Sigmoid colon (tissue), 6 donors: ENCODE measurements at regions not wholly inside any gene's neighbourhood (a gene's known extent, or its start where the extent isn't known, plus 50 kb on each side); places are given as distances from the start of the nearest gene placed in this dataset.

ENCODE experiments used
- DNase-seq: peaks from one replicate; pipeline ENCODE4 v3.0.0-alpha.2; 2019
- H3K27ac ChIP-seq, 4 donors: fragments of 200-600 bp; sonication (generic); one replicate each; pipeline ENCODE4 v1.5.1; 2016 to 2019; ENCODE audit warnings: mild to moderate bottlenecking in 1 of 4
- H3K27me3 ChIP-seq, 3 donors: fragments of 200-600 bp; sonication (generic); one replicate each; pipeline ENCODE4 v1.5.1; 2019; ENCODE audit warnings: mild to moderate bottlenecking in 1 of 3
- H3K36me3 ChIP-seq, 4 donors: fragments of 200-600 bp; sonication (generic); one replicate each; pipeline ENCODE4 v1.5.1; 2016 to 2019
- H3K4me1 ChIP-seq, 4 donors: fragments of 200-600 bp; sonication (generic); one replicate each; pipeline ENCODE4 v1.5.1; 2017 to 2019
- H3K4me3 ChIP-seq, 4 donors: fragments of 200-600 bp; sonication (generic); one replicate each; pipeline ENCODE4 v1.5.1; 2017 to 2019; ENCODE audit warnings: mild to moderate bottlenecking in 2 of 4, moderate library complexity in 1 of 4
- H3K9me3 ChIP-seq, 4 donors: fragments of 200-600 bp in 3 of 4; sonication (generic) in 3 of 4; one replicate each; pipeline versions ENCODE4 v1.5.1 to v1.6.1; 2013 to 2019
- CTCF ChIP-seq, 4 experiments: fragments of 450-650 bp in 3 of 4; fragments of 200-600 bp in 1 of 4; IDR thresholded peaks; one replicate each; pipeline ENCODE4 v1.5.1; 2016 to 2019; ENCODE audit warnings: antibody characterized with exemption in 4 of 4, mild to moderate bottlenecking in 3 of 4, moderate library complexity in 2 of 4
- EP300 ChIP-seq, 4 donors: sonication (generic); formaldehyde crosslinking; IDR thresholded peaks; one replicate each; pipeline ENCODE4 v1.6.1; 2017; ENCODE audit warnings: antibody characterized with exemption in 4 of 4
- POLR2A ChIP-seq, 2 donors: fragments of 450-650 bp; IDR thresholded peaks; one replicate each; pipeline ENCODE4 v1.6.1; 2016; ENCODE audit warnings: antibody characterized with exemption in 2 of 2, mild to moderate bottlenecking in 2 of 2, moderate library complexity in 2 of 2
- POLR2AphosphoS5 ChIP-seq, 4 donors: sonication (generic); formaldehyde crosslinking; IDR thresholded peaks; one replicate each; pipeline ENCODE4 v1.6.1; 2017; ENCODE audit warnings: antibody characterized with exemption in 4 of 4
- WGBS, 2 donors: extraction: QIAGEN DNeasy Blood & Tissue Kit; methylation state at CpG; one replicate each; pipeline ENCODE4 v1.1.7; 2013; 5-methylcytosine and 5-hydroxymethylcytosine counted together
- intact Hi-C: fragments of 100-400 bp; cut with DNase I; formaldehyde crosslinking; loops from one replicate; pipeline ENCODE4 v1.15.1; 2023
- donor health status: healthy with polysubstance abuse.
- donor health status: healthy.

- Histone ChIP-seq H3K27me3 (no peaks in the 10 kb centered on the region), H3K4me1 (no peaks in the 10 kb centered on the region), H3K4me3 (no peak overlapping the region), H3K9me3 (no peaks in the 10 kb centered on the region), H3K27ac (no peak overlapping the region), H3K36me3 (no peaks in the 10 kb centered on the region)
- 46 to 54% methylated on average over 2 of the region's 2 CpGs for WGBS, 2 donors
- no peak for DNase-seq
- TF ChIP-seq EP300 (IDR thresholded peaks at IDR 0.05) (no peak), POLR2AphosphoS5 (IDR thresholded peaks at IDR 0.05) (no peak), POLR2A (IDR thresholded peaks at IDR 0.05) (no peak), CTCF (IDR thresholded peaks at IDR 0.05) (no peak)
- intact Hi-C loops = no loop called here
Measured at GRCh38 chr12:126419131-126419530, 1353.9 kb downstream of the AACS start.

DNA sequence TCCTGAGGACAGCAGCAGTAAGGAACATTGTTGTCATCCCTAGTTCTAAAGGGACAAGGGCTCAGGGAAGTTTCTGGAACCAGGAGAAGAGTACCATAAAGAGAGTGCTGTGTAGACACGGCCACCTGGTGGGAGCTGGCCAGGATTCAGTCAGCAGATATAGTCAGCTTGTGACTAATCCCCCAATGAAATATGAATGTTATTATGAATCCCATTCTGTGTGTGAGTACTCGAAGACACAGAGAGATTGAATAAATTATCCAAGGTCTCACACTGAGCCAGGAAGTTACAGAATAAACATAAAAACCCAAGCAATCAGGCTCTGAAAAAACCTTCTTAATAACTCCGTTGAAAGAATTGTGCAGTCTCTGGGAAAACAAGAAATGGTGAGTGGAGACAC lies 1359.5 kb downstream of the AACS start:
- WGBS, 2 donors = 63 to 67% methylated on average over 3 of the region's 3 CpGs

DNA sequence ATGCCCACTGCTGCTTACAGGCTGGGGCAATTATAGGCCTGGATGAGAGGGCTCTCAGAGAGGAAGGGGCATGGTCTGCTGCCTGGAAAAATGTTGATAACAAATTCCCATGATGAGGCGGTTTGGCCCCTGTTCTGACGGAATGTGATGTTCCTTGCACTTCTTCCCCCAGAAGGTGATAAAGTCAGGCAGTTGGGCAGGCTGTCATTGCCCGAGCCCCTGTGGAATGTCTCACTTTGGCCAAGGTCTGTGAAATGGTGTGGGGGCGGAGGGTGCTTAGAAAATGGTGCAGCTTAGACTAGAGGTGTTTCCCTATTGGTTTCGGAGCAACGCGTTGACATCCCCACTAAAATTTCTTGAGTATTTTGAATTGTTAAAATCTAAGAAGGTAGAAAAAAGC lies 1360.0 kb downstream of the AACS start:
- Histone ChIP-seq H3K27ac (no peak overlapping the region), H3K4me1 (no peaks in the 10 kb centered on the region), H3K4me3 (no peak overlapping the region), H3K9me3 (no peaks in the 10 kb centered on the region), H3K36me3 (no peaks in the 10 kb centered on the region), H3K27me3 (no peaks in the 10 kb centered on the region)
- 80 to 84% methylated on average over 7 of the region's 7 CpGs for WGBS, 2 donors
- intact Hi-C loops = no loop called here
- no peak for DNase-seq
- TF ChIP-seq POLR2A (IDR thresholded peaks at IDR 0.05) = no peak
- TF ChIP-seq EP300 (IDR thresholded peaks at IDR 0.05) = no peak
- TF ChIP-seq CTCF (IDR thresholded peaks at IDR 0.05) = no peak
- no peak for TF ChIP-seq POLR2AphosphoS5 (IDR thresholded peaks at IDR 0.05)

More for the DNA sequence above, 1359.5 kb downstream of the AACS start:
- Histone ChIP-seq H3K27me3 (no peaks in the 10 kb centered on the region), H3K27ac (no peak overlapping the region), H3K36me3 (no peaks in the 10 kb centered on the region), H3K4me3 (no peak overlapping the region), H3K4me1 (no peaks in the 10 kb centered on the region), H3K9me3 (no peaks in the 10 kb centered on the region)
- no peak for TF ChIP-seq EP300 (IDR thresholded peaks at IDR 0.05)
- no peak for DNase-seq
- intact Hi-C loops = no loop called here

GRCh38 chr12:126428769-126429168 lies 1363.5 kb downstream of the AACS start:
- no peak overlapping the region for H3K4me3 ChIP-seq
- intact Hi-C loops = no loop called here
- no peaks in the 10 kb centered on the region for H3K4me1 ChIP-seq
- DNase-seq = no peak
- no peaks in the 10 kb centered on the region for H3K36me3 ChIP-seq
- H3K9me3 ChIP-seq = no peaks in the 10 kb centered on the region
- H3K27me3 ChIP-seq = no peaks in the 10 kb centered on the region
- 74 to 78% methylated on average over 5 of the region's 5 CpGs for WGBS, 2 donors
- no peak overlapping the region for H3K27ac ChIP-seq
- TF ChIP-seq CTCF (IDR thresholded peaks at IDR 0.05) (no peak), POLR2AphosphoS5 (IDR thresholded peaks at IDR 0.05) (no peak), POLR2A (IDR thresholded peaks at IDR 0.05) (no peak), EP300 (IDR thresholded peaks at IDR 0.05) (no peak)

DNA sequence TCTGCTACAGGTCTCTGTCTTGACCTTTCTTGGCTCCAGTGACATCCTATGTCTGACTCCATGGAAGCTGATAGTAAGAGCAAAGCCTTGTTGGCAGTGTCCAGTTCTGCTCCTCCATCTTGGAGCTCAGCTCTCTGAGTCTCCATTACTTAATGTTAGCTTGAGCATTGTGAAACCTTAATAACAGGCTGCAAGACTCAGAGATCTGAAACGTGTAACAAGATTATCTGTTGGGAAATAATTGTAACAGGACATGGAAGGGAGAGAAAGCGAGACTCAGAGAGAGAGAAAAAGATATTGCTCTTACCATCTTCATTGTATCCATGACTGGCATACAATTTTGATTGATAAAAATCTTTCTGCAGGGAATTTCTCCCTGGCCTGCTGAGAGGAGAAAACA lies 1365.7 kb downstream of the AACS start:
- Histone ChIP-seq H3K9me3 (no peaks in the 10 kb centered on the region), H3K4me1 (no peaks in the 10 kb centered on the region), H3K36me3 (no peaks in the 10 kb centered on the region), H3K4me3 (no peak overlapping the region), H3K27ac (no peak overlapping the region), H3K27me3 (no peaks in the 10 kb centered on the region)
- intact Hi-C loops = no loop called here
- 42 to 57% methylated on average over 2 of the region's 2 CpGs for WGBS, 2 donors
- TF ChIP-seq CTCF (IDR thresholded peaks at IDR 0.05) (no peak), EP300 (IDR thresholded peaks at IDR 0.05) (no peak), POLR2A (IDR thresholded peaks at IDR 0.05) (no peak), POLR2AphosphoS5 (IDR thresholded peaks at IDR 0.05) (no peak)
- no peak for DNase-seq
